Adrenal gland (tissue), 5 donors: ENCODE measurements at regions not wholly inside any gene's neighbourhood (a gene's known extent, or its start where the extent isn't known, plus 50 kb on each side); places are given as distances from the start of the nearest gene placed in this dataset.

Source experiments
- CTCF ChIP-seq, 6 experiments: fragments of 450-650 bp in 4 of 6; fragments of 200-600 bp in 2 of 6; sonication (generic) in 1 of 6; IDR thresholded peaks; 1 replicate in 5 of 6; 2 replicates in 1 of 6; pipeline versions ENCODE4 v1.5.1 to v1.8.0; 2016 to 2021; ENCODE audit warnings: antibody characterized with exemption in 6 of 6, mild to moderate bottlenecking in 2 of 6, moderate library complexity in 1 of 6
- POLR2A ChIP-seq, 2 donors: fragments of 450-650 bp; IDR thresholded peaks; one replicate each; pipeline ENCODE4 v1.6.1; 2017; ENCODE audit warnings: antibody characterized with exemption in 2 of 2, mild to moderate bottlenecking in 2 of 2, moderate library complexity in 1 of 2
- donor health status: DM: no; HTN: no; CAD: no.

GRCh38 chr11:103703437-103703836, 333.0 kb upstream of the DDI1 start:
- TF ChIP-seq POLR2A (IDR thresholded peaks at IDR 0.05) (no peak), CTCF (IDR thresholded peaks at IDR 0.05) (no peak)
